CD4-positive, alpha-beta memory T cell (primary cell): ENCODE measurements at regions not wholly inside any gene's neighbourhood (a gene's known extent, or its start where the extent isn't known, plus 50 kb on each side); places are given as distances from the start of the nearest gene placed in this dataset.

Experiments used
- CTCF ChIA-PET: fragments of 350-600 bp; sonication (Branson Sonifier 250); formaldehyde crosslinking; loops from one replicate; lab custom pipeline; 2021; ENCODE audit warnings: inconsistent platforms; ENCODE audit not compliant: partially characterized antibody; lab: Charles Lee
- POLR2A ChIA-PET: fragments of 350-600 bp; sonication (Branson Sonifier 250); formaldehyde crosslinking; loops from one replicate; lab custom pipeline; 2021; ENCODE audit not compliant: partially characterized antibody; lab: Charles Lee
- DNase-seq, 5 donors: peaks; one replicate each; pipeline versions ENCODE4 v3.0.0 to v3.0.0-alpha.2; 2020 to 2022; ENCODE audit warnings: mixed read lengths in 1 of 5
- H3K27ac ChIP-seq: one replicate; pipeline ENCODE4 v1.7.0; 2013; ENCODE audit warnings: low read depth, low read length
- H3K27me3 ChIP-seq: 2 replicates; pipeline ENCODE4 v1.7.0; 2013; ENCODE audit warnings: mild to moderate bottlenecking, low read length, moderate library complexity; ENCODE audit not compliant: insufficient read depth
- H3K36me3 ChIP-seq: 2 replicates; pipeline ENCODE4 v1.7.0; 2013; ENCODE audit warnings: mild to moderate bottlenecking, low read length, moderate library complexity; ENCODE audit not compliant: insufficient read depth
- H3K4me1 ChIP-seq: 2 replicates; pipeline ENCODE4 v1.7.0; 2013; ENCODE audit warnings: mild to moderate bottlenecking, low read length, moderate library complexity; ENCODE audit not compliant: insufficient read depth
- H3K4me3 ChIP-seq, 2 donors: one replicate each; pipeline ENCODE4 v1.7.0; 2013; ENCODE audit warnings: low read length in 2 of 2, mild to moderate bottlenecking in 1 of 2
- H3K9me3 ChIP-seq, 2 donors: one replicate each; pipeline ENCODE4 v1.7.0; 2013; ENCODE audit warnings: low read length in 2 of 2, control low read depth in 1 of 2; ENCODE audit not compliant: control insufficient read depth in 1 of 2
- H3K27ac Mint-ChIP-seq, 7 donors: one replicate each; pipeline ENCODE4 v1.8.0; 2020 to 2021; ENCODE audit warnings: mixed read lengths in 7 of 7, mild to moderate bottlenecking in 6 of 7, inconsistent platforms in 3 of 7, moderate library complexity in 3 of 7
- H3K27me3 Mint-ChIP-seq, 2 donors: one replicate each; pipeline ENCODE4 v1.8.0; 2020 to 2021; ENCODE audit warnings: mixed read lengths in 2 of 2
- H3K36me3 Mint-ChIP-seq, 2 donors: one replicate each; pipeline ENCODE4 v1.8.0; 2020 to 2021; ENCODE audit warnings: mixed read lengths in 2 of 2, inconsistent platforms in 1 of 2, mild to moderate bottlenecking in 1 of 2
- H3K4me1 Mint-ChIP-seq, 4 donors: one replicate each; pipeline ENCODE4 v1.8.0; 2020 to 2021; ENCODE audit warnings: mixed read lengths in 4 of 4, mild to moderate bottlenecking in 1 of 4
- H3K4me3 Mint-ChIP-seq, 8 donors: one replicate each; pipeline ENCODE4 v1.8.0; 2020 to 2021; ENCODE audit warnings: mixed read lengths in 8 of 8, mild to moderate bottlenecking in 7 of 8, moderate library complexity in 6 of 8, inconsistent platforms in 3 of 8
- H3K9me3 Mint-ChIP-seq, 8 donors: one replicate each; pipeline ENCODE4 v1.8.0; 2020 to 2021; ENCODE audit warnings: mixed read lengths in 8 of 8, mild to moderate bottlenecking in 5 of 8, inconsistent platforms in 3 of 8, moderate library complexity in 1 of 8
- intact Hi-C: fragments of 100-400 bp; cut with micrococcal nuclease; formaldehyde crosslinking; loops from one replicate; pipeline ENCODE4 v1.15.1; 2023

DNA sequence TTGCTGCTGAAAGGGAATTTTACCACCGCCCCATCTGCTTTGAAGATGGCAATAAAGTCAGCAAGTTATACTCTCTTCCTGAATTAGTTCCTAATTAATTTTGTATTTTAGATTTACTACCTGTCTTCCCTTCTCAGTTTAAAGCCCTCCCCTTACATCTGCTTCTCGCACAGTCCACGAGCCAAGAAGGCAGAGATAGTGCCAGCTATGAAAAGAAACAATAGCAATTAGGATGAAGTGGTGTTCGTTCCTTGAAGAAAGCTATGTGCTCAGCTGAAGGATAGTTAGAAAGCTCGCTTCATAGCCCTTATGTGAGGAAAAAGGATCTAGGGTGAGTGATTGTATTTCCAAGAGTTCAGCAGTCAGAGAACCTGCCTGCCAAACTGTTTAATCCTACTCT, 1678.8 kb upstream of the TENM3 start:
- Mint-ChIP-seq H3K4me3 (no peak overlapping the region), H3K4me1 (no peaks in the 10 kb centered on the region), H3K9me3 (peaks cover 0 to 5% (median 2%) of the 10 kb centered on the region in 8 donors), H3K36me3 (no peaks in the 10 kb centered on the region), H3K27me3 (no peaks in the 10 kb centered on the region), H3K27ac (no peak overlapping the region)
- Histone ChIP-seq H3K4me3 (no peak overlapping the region), H3K36me3 (no peaks in the 10 kb centered on the region), H3K27ac (no peak overlapping the region), H3K27me3 (no peaks in the 10 kb centered on the region), H3K9me3 (no peaks in the 10 kb centered on the region), H3K4me1 (no peaks in the 10 kb centered on the region)
- ChIA-PET POLR2A (no interaction called here), CTCF (no interaction called here)
- intact Hi-C loops: no loop called here
- no peak for DNase-seq

GRCh38 chr4:180565856-180566431, 1677.3 kb upstream of the TENM3 start:
- Mint-ChIP-seq H3K4me3 (no peak overlapping the region), H3K9me3 (peaks cover 0 to 7% (median 3%) of the 10 kb centered on the region in 8 donors), H3K27ac (no peak overlapping the region), H3K4me1 (no peaks in the 10 kb centered on the region), H3K36me3 (no peaks in the 10 kb centered on the region), H3K27me3 (no peaks in the 10 kb centered on the region)
- DNase-seq: no peak
- POLR2A ChIA-PET: no interaction called here
- Histone ChIP-seq H3K4me3 (no peak overlapping the region), H3K4me1 (no peaks in the 10 kb centered on the region), H3K27ac (no peak overlapping the region), H3K27me3 (no peaks in the 10 kb centered on the region), H3K36me3 (no peaks in the 10 kb centered on the region), H3K9me3 (no peaks in the 10 kb centered on the region)
- intact Hi-C loops: no loop called here
- CTCF ChIA-PET: no interaction called here

- H3K27ac Mint-ChIP-seq: no peak overlapping the region
- DNase-seq: no peak
These were observed 1676.7 kb upstream of the TENM3 start for GRCh38 chr4:180566492-180566891.

DNA sequence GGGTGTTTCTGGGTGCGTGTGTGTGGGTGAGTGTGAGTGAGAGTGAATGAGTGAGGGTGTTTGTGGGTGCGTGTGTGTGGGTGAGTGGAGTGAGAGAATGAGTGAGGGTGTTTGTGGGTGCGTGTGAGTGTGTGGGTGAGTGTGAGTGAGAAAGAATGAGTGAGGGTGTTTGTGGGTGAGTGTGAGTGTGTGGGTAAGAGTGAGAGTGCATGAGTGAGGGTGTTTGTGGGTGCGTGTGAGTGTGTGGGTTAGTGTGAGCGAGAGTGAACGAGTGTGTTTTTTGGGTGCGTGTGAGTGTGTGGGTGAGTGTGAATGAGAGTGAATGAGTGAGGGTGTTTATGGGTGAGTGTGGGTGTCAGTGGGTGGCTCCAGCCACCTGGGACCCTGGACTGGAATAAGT, 1676.1 kb upstream of the TENM3 start:
- POLR2A ChIA-PET: no interaction called here
- H3K36me3 Mint-ChIP-seq: no peaks in the 10 kb centered on the region
- CTCF ChIA-PET: no interaction called here

More at GRCh38 chr4:180566492-180566891, 1676.7 kb upstream of the TENM3 start:
- Histone ChIP-seq H3K27me3 (no peaks in the 10 kb centered on the region), H3K9me3 (no peaks in the 10 kb centered on the region), H3K36me3 (no peaks in the 10 kb centered on the region), H3K4me1 (no peaks in the 10 kb centered on the region), H3K4me3 (no peak overlapping the region), H3K27ac (no peak overlapping the region)
- CTCF ChIA-PET: no interaction called here
- H3K4me3 Mint-ChIP-seq: no peak overlapping the region
- H3K9me3 Mint-ChIP-seq: peaks cover 0 to 7% (median 3%) of the 10 kb centered on the region in 8 donors
- H3K36me3 Mint-ChIP-seq: no peaks in the 10 kb centered on the region
- H3K4me1 Mint-ChIP-seq: no peaks in the 10 kb centered on the region
- no peaks in the 10 kb centered on the region for H3K27me3 Mint-ChIP-seq
- intact Hi-C loops: no loop called here
- POLR2A ChIA-PET: no interaction called here

GRCh38 chr4:180571516-180572055, 1671.6 kb upstream of the TENM3 start:
- no peaks in the 10 kb centered on the region for H3K27me3 ChIP-seq
- no peaks in the 10 kb centered on the region for H3K36me3 Mint-ChIP-seq
- no peak overlapping the region for H3K27ac ChIP-seq
- intact Hi-C loops: no loop called here
- ChIA-PET POLR2A (no interaction called here), CTCF (no interaction called here)
- no peak overlapping the region for H3K27ac Mint-ChIP-seq
- no peaks in the 10 kb centered on the region for H3K4me1 ChIP-seq
- H3K9me3 Mint-ChIP-seq: peaks cover 0 to 7% (median 3%) of the 10 kb centered on the region in 8 donors
- no peak overlapping the region for H3K4me3 ChIP-seq
- H3K36me3 ChIP-seq: no peaks in the 10 kb centered on the region
- H3K4me1 Mint-ChIP-seq: no peaks in the 10 kb centered on the region
- DNase-seq: no peak
- no peaks in the 10 kb centered on the region for H3K27me3 Mint-ChIP-seq
- no peaks in the 10 kb centered on the region for H3K9me3 ChIP-seq
- H3K4me3 Mint-ChIP-seq: no peak overlapping the region

More for the DNA sequence above, 1676.1 kb upstream of the TENM3 start:
- H3K4me1 ChIP-seq: no peaks in the 10 kb centered on the region
- H3K9me3 ChIP-seq: no peaks in the 10 kb centered on the region
- no peaks in the 10 kb centered on the region for H3K4me1 Mint-ChIP-seq
- no peaks in the 10 kb centered on the region for H3K36me3 ChIP-seq
- no peaks in the 10 kb centered on the region for H3K27me3 Mint-ChIP-seq
- no peak overlapping the region for H3K4me3 ChIP-seq
- H3K9me3 Mint-ChIP-seq: peaks cover 0 to 7% (median 3%) of the 10 kb centered on the region in 8 donors
- no peak overlapping the region for H3K4me3 Mint-ChIP-seq
- intact Hi-C loops: no loop called here
- H3K27ac Mint-ChIP-seq: no peak overlapping the region
- DNase-seq: no peak
- no peaks in the 10 kb centered on the region for H3K27me3 ChIP-seq
- H3K27ac ChIP-seq: no peak overlapping the region

DNA sequence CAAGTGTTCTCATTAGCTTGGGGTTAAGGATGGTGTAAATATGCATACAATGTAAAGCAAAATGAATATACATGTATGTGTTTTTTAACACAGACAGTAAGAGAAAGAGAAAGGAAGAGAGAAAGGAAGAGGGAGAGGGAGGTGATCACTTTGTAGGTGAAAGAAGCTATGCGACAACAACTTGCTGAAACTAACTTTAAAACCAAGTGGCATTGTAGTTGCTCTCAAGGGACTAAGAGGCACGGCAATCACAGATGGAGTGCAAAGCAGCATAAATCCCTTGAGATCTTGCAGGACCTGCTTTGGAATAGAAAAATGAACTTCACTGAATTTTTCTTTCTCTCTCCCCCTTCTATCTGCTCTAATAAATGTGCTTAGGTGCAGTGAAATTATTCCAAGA, 1665.0 kb upstream of the TENM3 start:
- Histone ChIP-seq H3K9me3 (no peaks in the 10 kb centered on the region), H3K27ac (no peak overlapping the region), H3K4me1 (no peaks in the 10 kb centered on the region), H3K36me3 (no peaks in the 10 kb centered on the region), H3K27me3 (no peaks in the 10 kb centered on the region), H3K4me3 (no peak overlapping the region)
- Mint-ChIP-seq H3K4me3 (no peak overlapping the region), H3K9me3 (peaks cover 0 to 6% (median 0%) of the 10 kb centered on the region in 8 donors), H3K4me1 (no peaks in the 10 kb centered on the region), H3K27me3 (no peaks in the 10 kb centered on the region), H3K36me3 (no peaks in the 10 kb centered on the region), H3K27ac (peak overlapping the region in 1 of 7 donors; percentile 2)
- CTCF ChIA-PET: no interaction called here
- POLR2A ChIA-PET: no interaction called here
- DNase-seq: no peak
- intact Hi-C loops: no loop called here

- intact Hi-C loops: no loop called here
- POLR2A ChIA-PET: no interaction called here
- DNase-seq: no peak
These were observed 1662.1 kb upstream of the TENM3 start for GRCh38 chr4:180581061-180581460.

More at GRCh38 chr4:180581061-180581460, 1662.1 kb upstream of the TENM3 start:
- Mint-ChIP-seq H3K27ac (no peak overlapping the region), H3K4me3 (no peak overlapping the region), H3K9me3 (peaks cover 0 to 6% (median 0%) of the 10 kb centered on the region in 8 donors), H3K4me1 (no peaks in the 10 kb centered on the region), H3K36me3 (no peaks in the 10 kb centered on the region), H3K27me3 (no peaks in the 10 kb centered on the region)
- Histone ChIP-seq H3K9me3 (no peaks in the 10 kb centered on the region), H3K4me1 (no peaks in the 10 kb centered on the region), H3K27ac (no peak overlapping the region), H3K27me3 (no peaks in the 10 kb centered on the region), H3K4me3 (no peak overlapping the region), H3K36me3 (no peaks in the 10 kb centered on the region)
- CTCF ChIA-PET: no interaction called here
